GM23338 (cell line): ENCODE measurements at regions not wholly inside any gene's neighbourhood (a gene's known extent, or its start where the extent isn't known, plus 50 kb on each side); places are given as distances from the start of the nearest gene placed in this dataset.

ENCODE experiments used
- ATAC-seq: fragments of 200-7000 bp; cut with Tn5 transposase; 3 replicates; pipeline ENCODE4 v1.9.1; 2020
- DNase-seq: peaks from one replicate; pipeline ENCODE4 v3.0.0-alpha.2; 2015; ENCODE audit warnings: low spot score
- H2AFZ ChIP-seq: fragments of 200-600 bp; sonication (generic); 2 replicates; pipeline ENCODE4 v1.8.0; 2016; ENCODE audit warnings: antibody characterized with exemption, mild to moderate bottlenecking, moderate library complexity
- H3F3A ChIP-seq: fragments of 200-600 bp; sonication (generic); replicated peaks from 2 replicates; pipeline ENCODE4 v1.8.0; 2017; ENCODE audit warnings: antibody characterized with exemption, mixed run types, low read depth
- H3K27ac ChIP-seq: fragments of 200-600 bp; sonication (generic); 2 replicates; pipeline ENCODE4 v1.6.1; 2016; ENCODE audit warnings: low read depth
- H3K27me3 ChIP-seq: fragments of 200-600 bp; sonication (generic); 2 replicates; pipeline ENCODE4 v1.8.0; 2016; ENCODE audit warnings: mild to moderate bottlenecking, mixed run types, moderate library complexity; ENCODE audit not compliant: insufficient read depth
- H3K36me3 ChIP-seq: fragments of 200-600 bp; sonication (generic); 2 replicates; pipeline ENCODE4 v1.8.0; 2016; ENCODE audit warnings: mild to moderate bottlenecking; ENCODE audit not compliant: insufficient read depth
- H3K4me1 ChIP-seq: fragments of 200-600 bp; sonication (generic); 2 replicates; pipeline ENCODE4 v1.8.0; 2016; ENCODE audit warnings: mild to moderate bottlenecking, moderate library complexity; ENCODE audit not compliant: insufficient read depth
- H3K4me2 ChIP-seq: fragments of 200-600 bp; sonication (generic); 2 replicates; pipeline ENCODE4 v1.7.1; 2017; ENCODE audit warnings: mixed run types
- H3K4me3 ChIP-seq: fragments of 200-600 bp; sonication (generic); 2 replicates; pipeline ENCODE4 v1.6.1; 2016; ENCODE audit warnings: mixed run types
- H3K79me2 ChIP-seq: fragments of 200-600 bp; sonication (generic); replicated peaks from 2 replicates; pipeline ENCODE4 v1.8.0; 2017; ENCODE audit warnings: mild to moderate bottlenecking; ENCODE audit not compliant: insufficient read depth
- H3K9me2 ChIP-seq: fragments of 200-600 bp; sonication (generic); 2 replicates; pipeline ENCODE4 v1.8.0; 2017; ENCODE audit not compliant: insufficient read depth
- H4K20me1 ChIP-seq: fragments of 200-600 bp; sonication (generic); replicated peaks from 2 replicates; pipeline ENCODE4 v1.8.0; 2017; ENCODE audit warnings: mild to moderate bottlenecking; ENCODE audit not compliant: insufficient read depth
- H3K27ac Mint-ChIP-seq: 2 replicates; pipeline ENCODE4 v1.8.0; 2020; ENCODE audit warnings: inconsistent platforms, mild to moderate bottlenecking, moderate library complexity, mixed read lengths
- H3K27me3 Mint-ChIP-seq: 3 replicates; pipeline ENCODE4 v1.8.0; 2022; ENCODE audit warnings: low read depth, mild to moderate bottlenecking, moderate library complexity, mixed read lengths, inconsistent platforms; ENCODE audit not compliant: insufficient read depth, poor library complexity
- H3K36me3 Mint-ChIP-seq: 3 replicates; pipeline ENCODE4 v1.8.0; 2021; ENCODE audit warnings: low read depth, mild to moderate bottlenecking, inconsistent platforms, moderate library complexity, mixed read lengths
- H3K4me1 Mint-ChIP-seq: 3 replicates; pipeline ENCODE4 v1.8.0; 2020; ENCODE audit warnings: mild to moderate bottlenecking, inconsistent platforms, mixed read lengths
- H3K4me3 Mint-ChIP-seq: 3 replicates; pipeline ENCODE4 v1.8.0; 2021; ENCODE audit warnings: moderate library complexity, mild to moderate bottlenecking, inconsistent platforms, mixed read lengths
- H3K9me3 Mint-ChIP-seq: 3 replicates; pipeline ENCODE4 v1.8.0; 2020; ENCODE audit warnings: moderate library complexity, mild to moderate bottlenecking, inconsistent platforms, mixed read lengths
- CTCF ChIP-seq, 2 experiments: fragments of 200-600 bp in 1 of 2; sonication (generic) in 1 of 2; conservative IDR thresholded peaks; 2 replicates each; pipeline versions ENCODE4 v1.5.1 to v1.6.1; 2016 to 2017; ENCODE audit warnings: antibody characterized with exemption in 2 of 2, low read depth in 2 of 2, mild to moderate bottlenecking in 2 of 2, moderate library complexity in 1 of 2
- ETS1 ChIP-seq: IDR thresholded peaks from 2 replicates; pipeline ENCODE4 v1.6.1; 2016; ENCODE audit warnings: antibody characterized with exemption
- EZH2 ChIP-seq: fragments of 200-600 bp; sonication (generic); IDR thresholded peaks from one replicate; pipeline ENCODE4 v1.8.0; 2017; ENCODE audit warnings: antibody characterized with exemption, mild to moderate bottlenecking, low read depth; ENCODE audit not compliant: unreplicated experiment
- NANOG ChIP-seq: IDR thresholded peaks from 2 replicates; pipeline ENCODE4 v1.6.1; 2016; ENCODE audit warnings: antibody characterized with exemption, borderline replicate concordance
- POLR2AphosphoS5 ChIP-seq: IDR thresholded peaks from 2 replicates; pipeline ENCODE4 v1.6.1; 2016; ENCODE audit warnings: antibody characterized with exemption, low read depth
- STAT1 ChIP-seq: IDR thresholded peaks from one replicate; pipeline ENCODE4 v1.6.1; 2016; ENCODE audit warnings: antibody characterized with exemption; ENCODE audit not compliant: unreplicated experiment
- ZNF114 ChIP-seq: fragments of 250-450 bp; sonication (Bioruptor Pico); IDR thresholded peaks from 2 replicates; pipeline ENCODE4 v1.5.0; 2020; ENCODE audit warnings: mild to moderate bottlenecking, moderate library complexity
- ZNF331 ChIP-seq: fragments of 250-450 bp; sonication (Bioruptor Pico); IDR thresholded peaks from 2 replicates; pipeline ENCODE4 v1.5.0; 2020; ENCODE audit warnings: low read depth, mild to moderate bottlenecking, moderate library complexity
- TF ChIP-seq, protein P1 (sequence below): IDR thresholded peaks from one replicate; pipeline ENCODE4 v1.6.1; 2018; ENCODE audit warnings: antibody characterized with exemption; ENCODE audit not compliant: unreplicated experiment

DNA sequence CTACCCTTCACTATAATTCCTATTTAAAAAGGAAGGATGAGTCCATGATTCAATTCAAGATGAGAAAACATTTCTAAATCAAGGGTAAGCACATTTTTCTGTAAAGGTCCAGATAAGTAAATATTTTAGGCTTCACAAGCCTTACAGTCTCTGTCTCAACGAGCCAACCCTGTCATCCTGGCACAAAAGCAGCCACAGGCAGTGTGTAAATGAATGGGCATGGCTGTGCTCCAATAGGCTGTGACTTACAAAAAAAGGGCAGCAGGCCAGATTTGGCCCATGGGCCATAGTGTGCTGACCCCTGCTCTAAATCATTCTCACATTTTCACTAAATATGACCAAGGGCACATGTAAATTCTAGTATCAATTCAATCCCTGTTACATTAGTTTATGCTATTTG, 200.4 kb downstream of the WNT5A start:
- peaks cover 22% of the 10 kb centered on the region for H3K4me1 Mint-ChIP-seq
- TF ChIP-seq ZNF331 (CRISPR knock-in tag) (no peak), POLR2AphosphoS5 (no peak)
- no peak overlapping the region for H3K27ac Mint-ChIP-seq
- H2AFZ ChIP-seq, result no peak overlapping the region
- peaks cover 4% of the 10 kb centered on the region; the same call in 1 of the 2 replicates for H3K9me2 ChIP-seq
- H3K27me3 Mint-ChIP-seq, result no peaks in the 10 kb centered on the region
- no peaks in the 10 kb centered on the region for H4K20me1 ChIP-seq
- no peaks in the 10 kb centered on the region for H3K79me2 ChIP-seq
- no peak for ATAC-seq
- peaks cover 11% of the 10 kb centered on the region for H3K4me1 ChIP-seq
- DNase-seq, result no peak
- no peak overlapping the region for H3K27ac ChIP-seq
- no peak overlapping the region for H3K4me2 ChIP-seq
- no peak overlapping the region for H3K4me3 ChIP-seq
- H3K4me3 Mint-ChIP-seq, result no peak overlapping the region
- no peaks in the 10 kb centered on the region for H3F3A ChIP-seq
- H3K36me3 ChIP-seq, result no peaks in the 10 kb centered on the region
- H3K27me3 ChIP-seq, result no peaks in the 10 kb centered on the region
- H3K9me3 Mint-ChIP-seq, result no peaks in the 10 kb centered on the region
- H3K36me3 Mint-ChIP-seq, result no peaks in the 10 kb centered on the region

DNA sequence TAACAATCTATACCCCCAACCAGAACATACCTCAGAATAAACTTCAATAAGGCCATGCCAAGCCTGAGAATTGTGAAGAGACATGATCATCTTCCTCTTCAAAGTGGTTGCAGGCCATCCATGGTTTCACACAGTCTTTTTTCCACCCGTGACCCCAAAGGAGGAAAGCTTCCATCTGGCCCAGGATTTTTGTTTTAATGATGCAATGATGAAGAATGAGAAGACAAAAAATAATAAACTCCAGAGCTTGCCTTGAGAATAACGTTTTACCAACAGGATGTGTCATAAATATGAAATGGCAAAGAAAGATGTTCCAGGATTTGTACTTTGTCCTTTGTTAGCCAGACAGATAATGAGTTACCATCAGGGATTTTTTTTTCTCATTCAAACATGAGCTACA, 201.9 kb downstream of the WNT5A start:
- no peak overlapping the region for H3K4me3 Mint-ChIP-seq
- DNase-seq, result no peak
- H3K4me1 Mint-ChIP-seq, result peaks cover 18% of the 10 kb centered on the region
- H3K27me3 Mint-ChIP-seq, result no peaks in the 10 kb centered on the region
- H3K9me3 Mint-ChIP-seq, result no peaks in the 10 kb centered on the region
- no peak overlapping the region for H3K4me3 ChIP-seq
- peaks cover 11% of the 10 kb centered on the region for H3K4me1 ChIP-seq
- no peaks in the 10 kb centered on the region for H3F3A ChIP-seq
- H2AFZ ChIP-seq, result no peak overlapping the region
- no peak overlapping the region for H3K27ac Mint-ChIP-seq
- H3K27ac ChIP-seq, result no peak overlapping the region
- ATAC-seq, result no peak
- no peaks in the 10 kb centered on the region for H3K79me2 ChIP-seq
- H3K4me2 ChIP-seq, result no peak overlapping the region
- TF ChIP-seq ETS1 (no peak), NANOG (no peak), STAT1 (no peak), ZNF114 (CRISPR knock-in tag) (no peak), EZH2 (no peak), POLR2AphosphoS5 (no peak), ZNF331 (CRISPR knock-in tag) (no peak), CTCF (conservative IDR thresholded peaks at IDR 0.05; ENCODE audit: low read depth in 2 of 2) (no peak)
- TF ChIP-seq, protein P1, sequence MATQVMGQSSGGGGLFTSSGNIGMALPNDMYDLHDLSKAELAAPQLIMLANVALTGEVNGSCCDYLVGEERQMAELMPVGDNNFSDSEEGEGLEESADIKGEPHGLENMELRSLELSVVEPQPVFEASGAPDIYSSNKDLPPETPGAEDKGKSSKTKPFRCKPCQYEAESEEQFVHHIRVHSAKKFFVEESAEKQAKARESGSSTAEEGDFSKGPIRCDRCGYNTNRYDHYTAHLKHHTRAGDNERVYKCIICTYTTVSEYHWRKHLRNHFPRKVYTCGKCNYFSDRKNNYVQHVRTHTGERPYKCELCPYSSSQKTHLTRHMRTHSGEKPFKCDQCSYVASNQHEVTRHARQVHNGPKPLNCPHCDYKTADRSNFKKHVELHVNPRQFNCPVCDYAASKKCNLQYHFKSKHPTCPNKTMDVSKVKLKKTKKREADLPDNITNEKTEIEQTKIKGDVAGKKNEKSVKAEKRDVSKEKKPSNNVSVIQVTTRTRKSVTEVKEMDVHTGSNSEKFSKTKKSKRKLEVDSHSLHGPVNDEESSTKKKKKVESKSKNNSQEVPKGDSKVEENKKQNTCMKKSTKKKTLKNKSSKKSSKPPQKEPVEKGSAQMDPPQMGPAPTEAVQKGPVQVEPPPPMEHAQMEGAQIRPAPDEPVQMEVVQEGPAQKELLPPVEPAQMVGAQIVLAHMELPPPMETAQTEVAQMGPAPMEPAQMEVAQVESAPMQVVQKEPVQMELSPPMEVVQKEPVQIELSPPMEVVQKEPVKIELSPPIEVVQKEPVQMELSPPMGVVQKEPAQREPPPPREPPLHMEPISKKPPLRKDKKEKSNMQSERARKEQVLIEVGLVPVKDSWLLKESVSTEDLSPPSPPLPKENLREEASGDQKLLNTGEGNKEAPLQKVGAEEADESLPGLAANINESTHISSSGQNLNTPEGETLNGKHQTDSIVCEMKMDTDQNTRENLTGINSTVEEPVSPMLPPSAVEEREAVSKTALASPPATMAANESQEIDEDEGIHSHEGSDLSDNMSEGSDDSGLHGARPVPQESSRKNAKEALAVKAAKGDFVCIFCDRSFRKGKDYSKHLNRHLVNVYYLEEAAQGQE, result no peak
- H3K9me2 ChIP-seq, result peaks cover 4% of the 10 kb centered on the region; the same call in 1 of the 2 replicates
- H3K36me3 Mint-ChIP-seq, result no peaks in the 10 kb centered on the region
- no peaks in the 10 kb centered on the region for H3K27me3 ChIP-seq
- H4K20me1 ChIP-seq, result no peaks in the 10 kb centered on the region
- no peaks in the 10 kb centered on the region for H3K36me3 ChIP-seq
